HepG2 (cell line): ENCODE measurements at regions not wholly inside any gene's neighbourhood (a gene's known extent, or its start where the extent isn't known, plus 50 kb on each side); places are given as distances from the start of the nearest gene placed in this dataset.
"Not testable (repeated sequence)": the region's sequence is repeated elsewhere in the genome, so short reads cannot be mapped to it uniquely, and the experiment has no call there.

ENCODE experiments used
- ATAC-seq: fragments of 200-7000 bp; cut with Tn5 transposase; 3 replicates; pipeline ENCODE4 v1.9.1; 2020; ENCODE audit warnings: mild to moderate bottlenecking, moderate library complexity
- BruUV-seq: library from RNA; stranded (reverse); fragments of 400-500 nt; replicated peaks from 2 replicates; lab custom pipeline; 2021; lab: Mats Ljungman, UMichigan
- CTCF ChIA-PET: fragments of 300-600 bp; formaldehyde crosslinking; extraction: SDS; loops from one replicate; lab custom pipeline; 2021; ENCODE audit warnings: low total read pairs, inconsistent platforms, low intra/inter-chr PET ratio; lab: Yijun Ruan, JAX
- POLR2A ChIA-PET: fragments of 350-600 bp; sonication (Branson Sonifier 250); formaldehyde crosslinking; loops from one replicate; lab custom pipeline; 2020; ENCODE audit warnings: antibody characterized with exemption, inconsistent platforms; lab: Yijun Ruan, JAX
- DNase-seq: peaks from one replicate; pipeline ENCODE4 v3.0.0-alpha.2; 2015; ENCODE audit warnings: low spot score
- FAIRE-seq: peaks from 3 replicates; lab custom pipeline; 2011; peaks lifted over from hg19 to GRCh38; lab: Jason Lieb, UNC
- H2AFZ ChIP-seq: one replicate; pipeline ENCODE4 v1.6.1; 2011; ENCODE audit warnings: low read length, inconsistent platforms
- H3K27ac ChIP-seq: fragments of 300-600 bp; 3 replicates; pipeline ENCODE4 v1.8.0; 2011; ENCODE audit warnings: mixed run types, mild to moderate bottlenecking, mixed read lengths, low read length, inconsistent platforms; ENCODE audit not compliant: insufficient read depth; ENCODE audit errors: extremely low read length
- H3K27me3 ChIP-seq, 2 experiments: fragments of 200-600 bp in 1 of 2; 2 replicates in 1 of 2; 3 replicates in 1 of 2; pipeline versions ENCODE4 v1.6.0 to v1.8.0; 2011; ENCODE audit warnings: low read length in 2 of 2, mild to moderate bottlenecking in 2 of 2, moderate library complexity in 2 of 2, inconsistent platforms in 1 of 2; ENCODE audit not compliant: insufficient read depth in 2 of 2, control insufficient read depth in 1 of 2
- H3K36me3 ChIP-seq, 2 experiments: fragments of 200-600 bp in 1 of 2; replicated peaks in 1 of 2; 2 replicates in 1 of 2; 3 replicates in 1 of 2; pipeline versions ENCODE4 v1.5.1 to v1.8.0; 2011; ENCODE audit warnings: low read length in 2 of 2, inconsistent platforms in 1 of 2; ENCODE audit not compliant: insufficient read depth in 2 of 2, control insufficient read depth in 1 of 2
- H3K4me1 ChIP-seq: 2 replicates; pipeline ENCODE4 v1.5.1; 2012; ENCODE audit warnings: low read length, inconsistent platforms; ENCODE audit not compliant: insufficient read depth
- H3K4me2 ChIP-seq: 2 replicates; pipeline ENCODE4 v1.6.0; 2011; ENCODE audit warnings: low read depth, low read length, inconsistent platforms
- H3K4me3 ChIP-seq, 3 experiments: fragments of 200-600 bp in 1 of 3; sonication (generic), shearing (Covaris generic) in 1 of 3; replicated peaks in 1 of 3; 2 replicates each; pipeline ENCODE4 v1.5.1; 2011 to 2016; ENCODE audit warnings: low read length in 3 of 3, inconsistent platforms in 2 of 3, low read depth in 2 of 3, mild to moderate bottlenecking in 2 of 3, control low read depth in 1 of 3, mixed read lengths in 1 of 3; ENCODE audit not compliant: insufficient read depth in 1 of 3
- H3K79me2 ChIP-seq: one replicate; pipeline ENCODE4 v1.6.1; 2011; ENCODE audit warnings: low read length, inconsistent platforms; ENCODE audit not compliant: insufficient read depth
- H3K9ac ChIP-seq: 2 replicates; pipeline ENCODE4 v1.6.0; 2011; ENCODE audit warnings: mild to moderate bottlenecking, low read depth, low read length, inconsistent platforms; ENCODE audit not compliant: insufficient read depth
- H3K9me3 ChIP-seq: 2 replicates; pipeline ENCODE4 v1.5.1; 2012; ENCODE audit warnings: mild to moderate bottlenecking, low read length
- H4K20me1 ChIP-seq: 2 replicates; pipeline ENCODE4 v1.6.0; 2011; ENCODE audit warnings: inconsistent platforms, mild to moderate bottlenecking, low read length, moderate library complexity; ENCODE audit not compliant: insufficient read depth
- DPF2 ChIP-seq: sonication (generic); formaldehyde crosslinking; IDR thresholded peaks from 2 replicates; pipeline ENCODE4 v1.4.0; 2020; ENCODE audit warnings: mild to moderate bottlenecking, low read depth, missing genetic modification reagents, borderline replicate concordance
- GLI4 ChIP-seq: sonication (generic); formaldehyde crosslinking; IDR thresholded peaks from 2 replicates; pipeline ENCODE4 v1.5.1; 2020; ENCODE audit warnings: missing genetic modification reagents, mild to moderate bottlenecking, moderate library complexity, borderline replicate concordance
- MBD4 ChIP-seq: IDR thresholded peaks from 2 replicates; pipeline ENCODE4 v1.6.1; 2012; ENCODE audit warnings: low read length, inconsistent platforms, borderline replicate concordance
- NR2F1 ChIP-seq, 2 experiments: fragments of 450-650 bp in 1 of 2; formaldehyde crosslinking in 1 of 2; IDR thresholded peaks; 2 replicates each; pipeline versions ENCODE4 v1.5.0 to v1.6.1; 2016 to 2020; ENCODE audit warnings: mild to moderate bottlenecking in 1 of 2, missing compliant biosample characterization in 1 of 2, missing genetic modification reagents in 1 of 2, moderate library complexity in 1 of 2
- POGK ChIP-seq: sonication (generic); formaldehyde crosslinking; conservative IDR thresholded peaks from 2 replicates; pipeline ENCODE4 v1.8.0; 2022; ENCODE audit warnings: mild to moderate bottlenecking, moderate library complexity, missing genetic modification reagents
- ZFP37 ChIP-seq: sonication (generic); formaldehyde crosslinking; IDR thresholded peaks from 2 replicates; pipeline ENCODE4 v1.4.0; 2020; ENCODE audit warnings: missing genetic modification reagents, borderline replicate concordance
- ZNF124 ChIP-seq: sonication (generic); formaldehyde crosslinking; IDR thresholded peaks from 2 replicates; pipeline ENCODE4 v1.4.0; 2020; ENCODE audit warnings: missing genetic modification reagents
- ZNF251 ChIP-seq: sonication (generic); formaldehyde crosslinking; IDR thresholded peaks from 2 replicates; pipeline ENCODE4 v1.9.0; 2021; ENCODE audit warnings: mild to moderate bottlenecking, missing genetic modification reagents
- ZNF274 ChIP-seq: sonication (generic); formaldehyde crosslinking; IDR thresholded peaks from 2 replicates; pipeline ENCODE4 v1.5.1; 2020; ENCODE audit warnings: mild to moderate bottlenecking, missing genetic modification reagents
- ZNF710 ChIP-seq: sonication (generic); formaldehyde crosslinking; IDR thresholded peaks from 2 replicates; pipeline ENCODE4 v1.5.0; 2020; ENCODE audit warnings: mild to moderate bottlenecking, missing genetic modification reagents, borderline replicate concordance
- ZNF737 ChIP-seq: sonication (generic); formaldehyde crosslinking; IDR thresholded peaks from 2 replicates; pipeline ENCODE4 v1.5.0; 2020; ENCODE audit warnings: missing genetic modification reagents, mild to moderate bottlenecking, borderline replicate concordance
- ZNF784 ChIP-seq: sonication (generic); formaldehyde crosslinking; IDR thresholded peaks from 2 replicates; pipeline ENCODE4 v1.5.1; 2020; ENCODE audit warnings: missing genetic modification reagents, mild to moderate bottlenecking, borderline replicate concordance
- ZNF883 ChIP-seq: sonication (generic); formaldehyde crosslinking; IDR thresholded peaks from 2 replicates; pipeline ENCODE4 v1.5.1; 2020; ENCODE audit warnings: mild to moderate bottlenecking, missing genetic modification reagents; ENCODE audit errors: not compliant biosample characterization
- ZSCAN20 ChIP-seq: sonication (generic); formaldehyde crosslinking; IDR thresholded peaks from 2 replicates; pipeline ENCODE4 v1.4.0; 2020; ENCODE audit warnings: missing genetic modification reagents, mild to moderate bottlenecking, borderline replicate concordance
- WGBS: methylation state at CpG from one replicate; pipeline ENCODE4 v1.1.6; 2017; ENCODE audit warnings: low lambda C conversion rate; 5-methylcytosine and 5-hydroxymethylcytosine counted together
- in situ Hi-C: cut with HindIII; loops from 2 replicates; pipeline ENCODE4 v1.10.0; 2017; ENCODE audit warnings: low pct_unique_long_range_greater_than_20kb; ENCODE audit not compliant: extremely low pct_ligation_motif_present
- intact Hi-C: fragments of 100-400 bp; cut with micrococcal nuclease; formaldehyde crosslinking; loops from one replicate; pipeline ENCODE4 v1.10.0; 2022; ENCODE audit not compliant: unreplicated experiment

- H3K9ac ChIP-seq, DNase-seq, H2AFZ ChIP-seq, BruUV-seq, H3K27me3 ChIP-seq, H4K20me1 ChIP-seq, POLR2A ChIA-PET, H3K4me1 ChIP-seq, H3K9me3 ChIP-seq, FAIRE-seq, H3K4me3 ChIP-seq, ATAC-seq, H3K79me2 ChIP-seq, CTCF ChIA-PET, in situ Hi-C loops, H3K4me2 ChIP-seq, intact Hi-C loops, H3K36me3 ChIP-seq, H3K27ac ChIP-seq: not testable (repeated sequence)
- WGBS, result 0% methylated on average over 1 of the region's 1 CpG
These were observed 715.0 kb upstream of the ADGRB3 start for GRCh38 chr6:67920040-67920439.

- Histone ChIP-seq H3K4me1 (no peaks in the 10 kb centered on the region), H2AFZ (no peak overlapping the region), H3K27ac (no peak overlapping the region), H3K4me3 (no peak overlapping the region), H3K9me3 (0 out of 2 replicates have a peak, but pooled peaks cover 4% of the 10 kb centered on the region), H4K20me1 (no peaks in the 10 kb centered on the region), H3K79me2 (no peaks in the 10 kb centered on the region), H3K4me2 (no peak overlapping the region), H3K9ac (no peak overlapping the region), H3K27me3 (no peaks in the 10 kb centered on the region), H3K36me3 (no peaks in the 10 kb centered on the region)
- FAIRE-seq, result no peak
- intact Hi-C loops, result no loop called here
- WGBS, result 45% methylated on average over 2 of the region's 2 CpGs
- CTCF ChIA-PET, result no interaction called here
- ATAC-seq, result no peak
- no peak for DNase-seq
- POLR2A ChIA-PET, result no interaction called here
- in situ Hi-C loops, result no loop called here
- BruUV-seq, result no TSS peak
- TF ChIP-seq ZNF274 (CRISPR knock-in tag) (no peak), ZNF710 (no peak), DPF2 (CRISPR knock-in tag) (no peak), MBD4 (no peak), ZNF784 (CRISPR knock-in tag) (no peak), GLI4 (no peak), ZSCAN20 (CRISPR knock-in tag) (no peak), ZNF737 (CRISPR knock-in tag) (no peak), ZNF124 (no peak), ZNF251 (CRISPR knock-in tag) (no peak), NR2F1 (CRISPR knock-in tag; IDR thresholded peaks at IDR 0.05) (no peak), POGK (CRISPR knock-in tag) (no peak), ZFP37 (CRISPR knock-in tag) (no peak), ZNF883 (CRISPR knock-in tag) (no peak)
These were observed 718.7 kb upstream of the ADGRB3 start for GRCh38 chr6:67916399-67916798.
